Keratinocyte (primary cell): ENCODE measurements at regions not wholly inside any gene's neighbourhood (a gene's known extent, or its start where the extent isn't known, plus 50 kb on each side); places are given as distances from the start of the nearest gene placed in this dataset.

ENCODE experiments used
- CTCF ChIP-seq, 3 experiments: IDR thresholded peaks in 1 of 3; conservative IDR thresholded peaks in 1 of 3; optimal IDR thresholded peaks in 1 of 3; 2 replicates in 2 of 3; 3 replicates in 1 of 3; pipeline versions ENCODE3 to v1.5.1; 2011; ENCODE audit warnings: low read length in 3 of 3, mild to moderate bottlenecking in 3 of 3, moderate library complexity in 2 of 3, control low read depth in 1 of 3, inconsistent platforms in 1 of 3; ENCODE audit not compliant: insufficient read depth in 2 of 3; ENCODE audit errors: extremely low read depth in 1 of 3
- EZH2 ChIP-seq: IDR thresholded peaks from one replicate; pipeline ENCODE4 v1.6.1; 2012; ENCODE audit warnings: inconsistent platforms, mild to moderate bottlenecking, low read length, moderate library complexity

- TF ChIP-seq CTCF (optimal IDR thresholded peaks at IDR 0.05 in 1 of 3, IDR thresholded peaks at IDR 0.05 in 1 of 3, conservative IDR thresholded peaks at IDR 0.05 in 1 of 3; ENCODE audit: extremely low read depth in 1 of 3, insufficient read depth in 2 of 3, low read length in 3 of 3) (no peak), EZH2 (no peak)
Observed at GRCh38 chr21:22311741-22312462, 1313.7 kb downstream of the NCAM2 start.
